K562 (cell line): ENCODE measurements at regions not wholly inside any gene's neighbourhood (a gene's known extent, or its start where the extent isn't known, plus 50 kb on each side); places are given as distances from the start of the nearest gene placed in this dataset.

ENCODE experiments used
- ATAC-seq: fragments of 200-7000 bp; cut with Tn5 transposase; 3 replicates; pipeline ENCODE4 v1.9.1; 2020; ENCODE audit warnings: moderate library complexity
- BruUV-seq: library from RNA; stranded (reverse); fragments of 400-500 nt; replicated peaks from 2 replicates; lab custom pipeline; 2021; lab: Mats Ljungman, UMichigan
- CTCF ChIA-PET: fragments of 300-600 bp; formaldehyde crosslinking; extraction: SDS; loops from one replicate; lab custom pipeline; 2021; ENCODE audit warnings: low intra/inter-chr PET ratio; lab: Yijun Ruan, JAX
- POLR2A ChIA-PET: fragments of 300-600, 350-650 bp; sonication (Branson Sonifier 250); formaldehyde crosslinking; extraction: SDS; loops from one replicate; lab custom pipeline; 2021; ENCODE audit warnings: antibody characterized with exemption, inconsistent platforms; lab: Yijun Ruan, JAX
- DNase-seq, 4 experiments: peaks; one replicate each; pipeline versions ENCODE4 v3.0.0 to v3.0.0-alpha.2; 2011 to 2018; ENCODE audit warnings: low spot score in 3 of 4, mixed read lengths in 3 of 4; ENCODE audit errors: extremely low read depth in 1 of 4
- FAIRE-seq: peaks from 2 replicates; lab custom pipeline; 2011; peaks lifted over from hg19 to GRCh38; lab: Jason Lieb, UNC
- H2AFZ ChIP-seq: 2 replicates; pipeline ENCODE4 v1.6.0; 2011; ENCODE audit warnings: low read depth, low read length, control low read depth, inconsistent platforms
- H3K27ac ChIP-seq: fragments of 200-600 bp; 3 replicates; pipeline ENCODE4 v1.8.0; 2011; ENCODE audit warnings: low read depth, mild to moderate bottlenecking, control low read depth, inconsistent platforms, low read length, moderate library complexity, mixed read lengths; ENCODE audit errors: extremely low read depth
- H3K27me3 ChIP-seq, 2 experiments: fragments of 300-600 bp in 1 of 2; 2 replicates in 1 of 2; 3 replicates in 1 of 2; pipeline versions ENCODE4 v1.6.0 to v1.8.0; 2011; ENCODE audit warnings: inconsistent platforms in 2 of 2, low read length in 2 of 2, mild to moderate bottlenecking in 1 of 2, mixed read lengths in 1 of 2, moderate library complexity in 1 of 2; ENCODE audit not compliant: control insufficient read depth in 2 of 2, insufficient read depth in 2 of 2
- H3K36me3 ChIP-seq: fragments of 300-600 bp; 3 replicates; pipeline ENCODE4 v1.8.0; 2011; ENCODE audit warnings: mild to moderate bottlenecking, low read length, inconsistent platforms; ENCODE audit not compliant: control insufficient read depth, insufficient read depth
- H3K4me1 ChIP-seq, 2 experiments: fragments of 200-600 bp in 1 of 2; replicated peaks in 1 of 2; 2 replicates in 1 of 2; 3 replicates in 1 of 2; pipeline versions ENCODE4 v1.5.1 to v1.8.0; 2011; ENCODE audit warnings: inconsistent platforms in 2 of 2, low read length in 2 of 2, mild to moderate bottlenecking in 1 of 2, mixed read lengths in 1 of 2, moderate library complexity in 1 of 2; ENCODE audit not compliant: control insufficient read depth in 2 of 2, insufficient read depth in 2 of 2
- H3K4me2 ChIP-seq: 2 replicates; pipeline ENCODE4 v1.6.1; 2011; ENCODE audit warnings: low read length, control low read depth, inconsistent platforms, mixed read lengths; ENCODE audit not compliant: insufficient read depth
- H3K4me3 ChIP-seq: fragments of 200-600 bp; sonication (generic), shearing (Covaris generic); 2 replicates; pipeline ENCODE4 v1.5.1; 2016; ENCODE audit warnings: control low read depth, inconsistent platforms
- H3K79me2 ChIP-seq: fragments of 200-600 bp; 3 replicates; pipeline ENCODE4 v1.8.0; 2011; ENCODE audit warnings: low read length, inconsistent platforms; ENCODE audit not compliant: control insufficient read depth, insufficient read depth
- H3K9ac ChIP-seq, 2 experiments: 2 replicates each; pipeline versions ENCODE4 v1.6.0 to v1.6.1; 2011; ENCODE audit warnings: low read depth in 2 of 2, low read length in 2 of 2, control low read depth in 1 of 2, inconsistent platforms in 1 of 2, mild to moderate bottlenecking in 1 of 2, mixed read lengths in 1 of 2; ENCODE audit not compliant: insufficient read depth in 1 of 2
- H3K9me1 ChIP-seq: one replicate; pipeline ENCODE4 v1.6.0; 2011; ENCODE audit warnings: inconsistent platforms, mild to moderate bottlenecking, low read length, moderate library complexity; ENCODE audit not compliant: control insufficient read depth, insufficient read depth
- H3K9me3 ChIP-seq: replicated peaks from 2 replicates; pipeline ENCODE4 v1.5.1; 2011; ENCODE audit warnings: low read depth, low read length, inconsistent platforms; ENCODE audit not compliant: control insufficient read depth, insufficient read depth
- H4K20me1 ChIP-seq: replicated peaks from 2 replicates; pipeline ENCODE4 v1.6.1; 2011; ENCODE audit warnings: low read length, inconsistent platforms, mixed read lengths; ENCODE audit not compliant: control insufficient read depth, insufficient read depth
- HNRNPLL ChIP-seq: fragments of 200-400 bp; formaldehyde crosslinking; IDR thresholded peaks from 2 replicates; pipeline ENCODE4 v1.6.1; 2017; ENCODE audit warnings: low read length, low read depth, mild to moderate bottlenecking; ENCODE audit not compliant: poor library complexity, severe bottlenecking
- LARP7 ChIP-seq: fragments of 450-650 bp; IDR thresholded peaks from 2 replicates; pipeline ENCODE4 v1.6.1; 2016
- PCBP1 ChIP-seq: fragments of 200-400 bp; formaldehyde crosslinking; IDR thresholded peaks from 2 replicates; pipeline ENCODE4 v1.6.1; 2018; ENCODE audit warnings: mild to moderate bottlenecking, low read depth, low read length; ENCODE audit not compliant: poor library complexity, severe bottlenecking
- SIN3B ChIP-seq: fragments of 450-650 bp; IDR thresholded peaks from 2 replicates; pipeline ENCODE4 v1.6.1; 2017; ENCODE audit warnings: low read depth, mild to moderate bottlenecking, moderate library complexity
- WGBS: fragments of 100-300 bp; shearing (Covaris generic); methylation state at CpG from one replicate; pipeline ENCODE4 v1.1.6; 2016; ENCODE audit warnings: low coverage, mixed read lengths; ENCODE audit not compliant: insufficient coverage; ENCODE audit errors: missing lambda C conversion rate; 5-methylcytosine and 5-hydroxymethylcytosine counted together
- in situ Hi-C: fragments of 300-500 bp; cut with MboI; formaldehyde crosslinking; loops from 4 replicates; pipeline ENCODE4 v1.15.0; 2018; ENCODE audit warnings: inconsistent platforms, mixed read lengths
- intact Hi-C: fragments of 100-400 bp; cut with micrococcal nuclease; formaldehyde crosslinking; loops from 2 replicates; pipeline ENCODE4 v1.14.2; 2022
- TF ChIP-seq, protein P1 (sequence below): fragments of 250-450 bp; sonication (Bioruptor Pico); IDR thresholded peaks from 2 replicates; pipeline ENCODE4 v1.4.0; 2020; ENCODE audit warnings: mild to moderate bottlenecking, moderate library complexity
- TF ChIP-seq, protein P2 (sequence below): fragments of 450-650 bp; IDR thresholded peaks from 2 replicates; pipeline ENCODE4 v1.6.1; 2016; ENCODE audit warnings: mild to moderate bottlenecking
- TF ChIP-seq, protein P3 (sequence below), 2 experiments: fragments of 450-650 bp in 1 of 2; sonication (generic) in 1 of 2; formaldehyde crosslinking in 1 of 2; IDR thresholded peaks in 1 of 2; conservative IDR thresholded peaks in 1 of 2; 2 replicates each; pipeline versions ENCODE4 v1.6.1 to v1.8.1; 2016 to 2023; ENCODE audit warnings: mild to moderate bottlenecking in 2 of 2, moderate library complexity in 2 of 2, inconsistent platforms in 1 of 2, missing genetic modification reagents in 1 of 2
- TF ChIP-seq, protein P4 (sequence below): fragments of 450-650 bp; IDR thresholded peaks from 2 replicates; pipeline ENCODE4 v1.6.1; 2017; ENCODE audit warnings: antibody characterized with exemption
- TF ChIP-seq, protein P5 (sequence below): fragments of 250-450 bp; sonication (Bioruptor Pico); IDR thresholded peaks from 2 replicates; pipeline ENCODE4 v1.9.0; 2021; ENCODE audit warnings: mild to moderate bottlenecking

DNA sequence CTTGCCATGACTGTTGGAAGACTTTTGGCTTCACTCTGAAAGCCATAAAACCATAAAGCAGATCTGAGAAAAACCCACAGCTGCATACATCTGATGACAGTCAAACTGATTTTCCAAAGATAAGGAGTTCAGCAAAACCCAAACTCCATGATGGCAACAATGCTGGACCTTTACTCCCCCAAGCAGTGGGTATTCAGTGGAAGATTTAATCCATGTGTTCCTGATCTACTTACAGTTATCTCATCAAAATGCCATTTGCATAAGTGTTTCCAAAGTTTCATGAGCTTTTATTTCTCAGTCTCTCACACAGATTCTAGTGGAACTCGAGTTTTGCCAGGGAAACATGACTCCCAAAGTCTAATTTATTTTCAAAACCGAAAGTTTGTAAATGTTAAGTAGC lies 184.9 kb downstream of the ZC3H11B start:
- DNase-seq (no peak), ATAC-seq (no peak), FAIRE-seq (no peak)
- Histone ChIP-seq H3K36me3 (no peaks in the 10 kb centered on the region), H3K4me3 (no peak overlapping the region), H3K4me2 (no peak overlapping the region), H4K20me1 (no peaks in the 10 kb centered on the region), H3K9me3 (no peaks in the 10 kb centered on the region), H3K4me1 (no peaks in the 10 kb centered on the region), H2AFZ (no peak overlapping the region), H3K27me3 (no peaks in the 10 kb centered on the region), H3K79me2 (no peaks in the 10 kb centered on the region), H3K27ac (no peak overlapping the region), H3K9me1 (no peaks in the 10 kb centered on the region), H3K9ac (no peak overlapping the region)
- 0% methylated on average over 2 of the region's 2 CpGs for WGBS
- TF ChIP-seq, protein P1, sequence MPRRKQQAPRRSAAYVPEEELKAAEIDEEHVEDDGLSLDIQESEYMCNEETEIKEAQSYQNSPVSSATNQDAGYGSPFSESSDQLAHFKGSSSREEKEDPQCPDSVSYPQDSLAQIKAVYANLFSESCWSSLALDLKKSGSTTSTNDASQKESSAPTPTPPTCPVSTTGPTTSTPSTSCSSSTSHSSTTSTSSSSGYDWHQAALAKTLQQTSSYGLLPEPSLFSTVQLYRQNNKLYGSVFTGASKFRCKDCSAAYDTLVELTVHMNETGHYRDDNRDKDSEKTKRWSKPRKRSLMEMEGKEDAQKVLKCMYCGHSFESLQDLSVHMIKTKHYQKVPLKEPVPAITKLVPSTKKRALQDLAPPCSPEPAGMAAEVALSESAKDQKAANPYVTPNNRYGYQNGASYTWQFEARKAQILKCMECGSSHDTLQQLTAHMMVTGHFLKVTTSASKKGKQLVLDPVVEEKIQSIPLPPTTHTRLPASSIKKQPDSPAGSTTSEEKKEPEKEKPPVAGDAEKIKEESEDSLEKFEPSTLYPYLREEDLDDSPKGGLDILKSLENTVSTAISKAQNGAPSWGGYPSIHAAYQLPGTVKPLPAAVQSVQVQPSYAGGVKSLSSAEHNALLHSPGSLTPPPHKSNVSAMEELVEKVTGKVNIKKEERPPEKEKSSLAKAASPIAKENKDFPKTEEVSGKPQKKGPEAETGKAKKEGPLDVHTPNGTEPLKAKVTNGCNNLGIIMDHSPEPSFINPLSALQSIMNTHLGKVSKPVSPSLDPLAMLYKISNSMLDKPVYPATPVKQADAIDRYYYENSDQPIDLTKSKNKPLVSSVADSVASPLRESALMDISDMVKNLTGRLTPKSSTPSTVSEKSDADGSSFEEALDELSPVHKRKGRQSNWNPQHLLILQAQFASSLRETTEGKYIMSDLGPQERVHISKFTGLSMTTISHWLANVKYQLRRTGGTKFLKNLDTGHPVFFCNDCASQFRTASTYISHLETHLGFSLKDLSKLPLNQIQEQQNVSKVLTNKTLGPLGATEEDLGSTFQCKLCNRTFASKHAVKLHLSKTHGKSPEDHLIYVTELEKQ (CRISPR knock-in tag) = no peak
- TF ChIP-seq SIN3B (no peak), LARP7 (no peak), HNRNPLL (no peak), PCBP1 (no peak)
- TF ChIP-seq, protein P2, sequence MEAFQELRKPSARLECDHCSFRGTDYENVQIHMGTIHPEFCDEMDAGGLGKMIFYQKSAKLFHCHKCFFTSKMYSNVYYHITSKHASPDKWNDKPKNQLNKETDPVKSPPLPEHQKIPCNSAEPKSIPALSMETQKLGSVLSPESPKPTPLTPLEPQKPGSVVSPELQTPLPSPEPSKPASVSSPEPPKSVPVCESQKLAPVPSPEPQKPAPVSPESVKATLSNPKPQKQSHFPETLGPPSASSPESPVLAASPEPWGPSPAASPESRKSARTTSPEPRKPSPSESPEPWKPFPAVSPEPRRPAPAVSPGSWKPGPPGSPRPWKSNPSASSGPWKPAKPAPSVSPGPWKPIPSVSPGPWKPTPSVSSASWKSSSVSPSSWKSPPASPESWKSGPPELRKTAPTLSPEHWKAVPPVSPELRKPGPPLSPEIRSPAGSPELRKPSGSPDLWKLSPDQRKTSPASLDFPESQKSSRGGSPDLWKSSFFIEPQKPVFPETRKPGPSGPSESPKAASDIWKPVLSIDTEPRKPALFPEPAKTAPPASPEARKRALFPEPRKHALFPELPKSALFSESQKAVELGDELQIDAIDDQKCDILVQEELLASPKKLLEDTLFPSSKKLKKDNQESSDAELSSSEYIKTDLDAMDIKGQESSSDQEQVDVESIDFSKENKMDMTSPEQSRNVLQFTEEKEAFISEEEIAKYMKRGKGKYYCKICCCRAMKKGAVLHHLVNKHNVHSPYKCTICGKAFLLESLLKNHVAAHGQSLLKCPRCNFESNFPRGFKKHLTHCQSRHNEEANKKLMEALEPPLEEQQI = no peak
- TF ChIP-seq, protein P3, sequence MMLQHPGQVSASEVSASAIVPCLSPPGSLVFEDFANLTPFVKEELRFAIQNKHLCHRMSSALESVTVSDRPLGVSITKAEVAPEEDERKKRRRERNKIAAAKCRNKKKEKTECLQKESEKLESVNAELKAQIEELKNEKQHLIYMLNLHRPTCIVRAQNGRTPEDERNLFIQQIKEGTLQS (IDR thresholded peaks at IDR 0.05) = no peak
- TF ChIP-seq, protein P3 (CRISPR knock-in tag; conservative IDR thresholded peaks at IDR 0.05) = no peak
- TF ChIP-seq, protein P4, sequence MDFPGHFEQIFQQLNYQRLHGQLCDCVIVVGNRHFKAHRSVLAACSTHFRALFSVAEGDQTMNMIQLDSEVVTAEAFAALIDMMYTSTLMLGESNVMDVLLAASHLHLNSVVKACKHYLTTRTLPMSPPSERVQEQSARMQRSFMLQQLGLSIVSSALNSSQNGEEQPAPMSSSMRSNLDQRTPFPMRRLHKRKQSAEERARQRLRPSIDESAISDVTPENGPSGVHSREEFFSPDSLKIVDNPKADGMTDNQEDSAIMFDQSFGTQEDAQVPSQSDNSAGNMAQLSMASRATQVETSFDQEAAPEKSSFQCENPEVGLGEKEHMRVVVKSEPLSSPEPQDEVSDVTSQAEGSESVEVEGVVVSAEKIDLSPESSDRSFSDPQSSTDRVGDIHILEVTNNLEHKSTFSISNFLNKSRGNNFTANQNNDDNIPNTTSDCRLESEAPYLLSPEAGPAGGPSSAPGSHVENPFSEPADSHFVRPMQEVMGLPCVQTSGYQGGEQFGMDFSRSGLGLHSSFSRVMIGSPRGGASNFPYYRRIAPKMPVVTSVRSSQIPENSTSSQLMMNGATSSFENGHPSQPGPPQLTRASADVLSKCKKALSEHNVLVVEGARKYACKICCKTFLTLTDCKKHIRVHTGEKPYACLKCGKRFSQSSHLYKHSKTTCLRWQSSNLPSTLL = no peak
- TF ChIP-seq, protein P5, sequence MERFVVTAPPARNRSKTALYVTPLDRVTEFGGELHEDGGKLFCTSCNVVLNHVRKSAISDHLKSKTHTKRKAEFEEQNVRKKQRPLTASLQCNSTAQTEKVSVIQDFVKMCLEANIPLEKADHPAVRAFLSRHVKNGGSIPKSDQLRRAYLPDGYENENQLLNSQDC (CRISPR knock-in tag) = no peak
- in situ Hi-C loops (no loop called here), intact Hi-C loops (no loop called here)
- BruUV-seq = no TSS peak
- ChIA-PET CTCF (no interaction called here), POLR2A (no interaction called here)
